GM18868 (cell line): ENCODE measurements at regions not wholly inside any gene's neighbourhood (a gene's known extent, or its start where the extent isn't known, plus 50 kb on each side); places are given as distances from the start of the nearest gene placed in this dataset.

Experiments
- ATAC-seq: cut with Tn5 transposase; IDR thresholded peaks from one replicate; pipeline ENCODE4 v1.9.1; 2021; ENCODE audit warnings: mild to moderate bottlenecking, moderate library complexity; ENCODE audit not compliant: unreplicated experiment

GRCh38 chr9:13505797-13506196, 226.3 kb upstream of the MPDZ start:
- no peak for ATAC-seq

- ATAC-seq: no peak
Measured at GRCh38 chr9:13503599-13503998, 224.1 kb upstream of the MPDZ start.

GRCh38 chr9:13502484-13502883, 223.0 kb upstream of the MPDZ start:
- ATAC-seq: no peak

- no peak for ATAC-seq
Measured at GRCh38 chr9:13501018-13501417, 221.5 kb upstream of the MPDZ start.

- no peak for ATAC-seq
Measured at GRCh38 chr9:13500034-13500433, 220.5 kb upstream of the MPDZ start.

GRCh38 chr9:13493697-13494096, 214.2 kb upstream of the MPDZ start:
- ATAC-seq: no peak

- no peak for ATAC-seq
Measured at GRCh38 chr9:13491493-13492424, 212.3 kb upstream of the MPDZ start.

- ATAC-seq: no peak
Measured at GRCh38 chr9:13491138-13491492, 211.6 kb upstream of the MPDZ start.

GRCh38 chr9:13487936-13488335, 208.4 kb upstream of the MPDZ start:
- no peak for ATAC-seq

- no peak for ATAC-seq
Measured at GRCh38 chr9:13487498-13487897, 208.0 kb upstream of the MPDZ start.

- no peak for ATAC-seq
Measured at GRCh38 chr9:13487071-13487470, 207.6 kb upstream of the MPDZ start.

- ATAC-seq: no peak
Measured at GRCh38 chr9:13485068-13485596, 205.6 kb upstream of the MPDZ start.

- ATAC-seq: no peak
Measured at GRCh38 chr9:13484186-13484585, 204.7 kb upstream of the MPDZ start.

GRCh38 chr9:13481274-13481673, 201.8 kb upstream of the MPDZ start:
- no peak for ATAC-seq

- no peak for ATAC-seq
Measured at GRCh38 chr9:13480693-13481092, 201.2 kb upstream of the MPDZ start.

GRCh38 chr9:13479096-13479495, 199.6 kb upstream of the MPDZ start:
- ATAC-seq: no peak

- no peak for ATAC-seq
Measured at GRCh38 chr9:13478639-13479038, 199.1 kb upstream of the MPDZ start.

GRCh38 chr9:13478160-13478559, 198.7 kb upstream of the MPDZ start:
- ATAC-seq: no peak

- ATAC-seq: no peak
Measured at GRCh38 chr9:13470836-13471235, 191.3 kb upstream of the MPDZ start.

- no peak for ATAC-seq
Measured at GRCh38 chr9:13467157-13467556, 187.7 kb upstream of the MPDZ start.

GRCh38 chr9:13461414-13461991, 182.0 kb upstream of the MPDZ start:
- no peak for ATAC-seq

- ATAC-seq: no peak
Measured at GRCh38 chr9:13459071-13459470, 179.6 kb upstream of the MPDZ start.
